ENCODE measurements at regions not wholly inside any gene's neighbourhood (a gene's known extent, or its start where the extent isn't known, plus 50 kb on each side); places are given as distances from the start of the nearest gene placed in this dataset.

- no peak for TF ChIP-seq CTCF (IDR thresholded peaks at IDR 0.05; ENCODE audit: low read depth, low read length)
- no peak for DNase-seq (ENCODE audit: low read depth in 2 of 2)
- no peak overlapping the region for H3K4me3 ChIP-seq (replicated peaks in 1 of 2; ENCODE audit: low read depth in 2 of 2, low read length in 2 of 2)
Observed at GRCh38 chr2:60621688-60622429, 68.4 kb upstream of the BCL11A start.

- H3K4me3 ChIP-seq (replicated peaks in 1 of 2; ENCODE audit: low read depth in 2 of 2, low read length in 2 of 2): no peak overlapping the region
- TF ChIP-seq CTCF (IDR thresholded peaks at IDR 0.05; ENCODE audit: low read depth, low read length): no peak
- no peak for DNase-seq (ENCODE audit: low read depth in 2 of 2)
Observed at GRCh38 chr2:60623040-60623439, 69.6 kb upstream of the BCL11A start.

- no peak for TF ChIP-seq CTCF (IDR thresholded peaks at IDR 0.05; ENCODE audit: low read depth, low read length)
- no peak for DNase-seq (ENCODE audit: low read depth in 2 of 2)
- no peak overlapping the region for H3K4me3 ChIP-seq (replicated peaks in 1 of 2; ENCODE audit: low read depth in 2 of 2, low read length in 2 of 2)
Observed at GRCh38 chr2:60627412-60627811, 74.0 kb upstream of the BCL11A start.

GRCh38 chr2:60628026-60628425 lies 74.6 kb upstream of the BCL11A start:
- no peak for TF ChIP-seq CTCF (IDR thresholded peaks at IDR 0.05; ENCODE audit: low read depth, low read length)
- no peak for DNase-seq (ENCODE audit: low read depth in 2 of 2)

GRCh38 chr2:60628615-60629304 lies 75.3 kb upstream of the BCL11A start:
- no peak for TF ChIP-seq CTCF (IDR thresholded peaks at IDR 0.05; ENCODE audit: low read depth, low read length)

More at GRCh38 chr2:60628026-60628425, 74.6 kb upstream of the BCL11A start:
- no peak overlapping the region for H3K4me3 ChIP-seq (replicated peaks in 1 of 2; ENCODE audit: low read depth in 2 of 2, low read length in 2 of 2)

GRCh38 chr2:60629305-60629662 lies 75.8 kb upstream of the BCL11A start:
- no peak overlapping the region for H3K4me3 ChIP-seq (replicated peaks in 1 of 2; ENCODE audit: low read depth in 2 of 2, low read length in 2 of 2)
- TF ChIP-seq CTCF (IDR thresholded peaks at IDR 0.05; ENCODE audit: low read depth, low read length): no peak
- DNase-seq (ENCODE audit: low read depth in 2 of 2): no peak

More at GRCh38 chr2:60628615-60629304, 75.3 kb upstream of the BCL11A start:
- no peak overlapping the region for H3K4me3 ChIP-seq (replicated peaks in 1 of 2; ENCODE audit: low read depth in 2 of 2, low read length in 2 of 2)
- no peak for DNase-seq (ENCODE audit: low read depth in 2 of 2)

Data from cardiac fibroblast (primary cell).